ENCODE measurements at regions not wholly inside any gene's neighbourhood (a gene's known extent, or its start where the extent isn't known, plus 50 kb on each side); places are given as distances from the start of the nearest gene placed in this dataset.
"Not testable (repeated sequence)": the region's sequence is repeated elsewhere in the genome, so short reads cannot be mapped to it uniquely, and the experiment has no call there.

DNA sequence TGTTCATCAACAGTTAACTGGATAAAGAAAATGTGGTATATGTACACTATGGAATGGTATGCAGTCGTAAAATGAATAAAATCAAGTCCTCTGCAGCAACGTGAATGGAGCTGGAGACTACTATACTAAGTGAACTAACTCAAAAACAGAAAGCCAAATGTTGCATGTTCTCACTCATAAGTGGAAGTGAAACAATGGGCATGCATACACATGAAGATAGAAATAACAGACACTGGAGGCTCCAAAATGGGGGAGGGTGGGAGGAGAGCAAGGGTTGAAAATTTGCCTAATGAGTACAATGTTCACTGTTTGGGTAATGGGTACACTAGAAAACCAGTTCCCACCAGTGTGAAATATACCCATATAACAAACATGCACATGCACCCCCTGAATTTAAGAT lies 179.5 kb downstream of the ZWINT start:
- no peak for DNase-seq
- no peak overlapping the region for H3K27ac Mint-ChIP-seq
- H3K4me3 Mint-ChIP-seq, result no peak overlapping the region
- intact Hi-C loops (cut with micrococcal nuclease), result no loop called here
- H3K4me1 Mint-ChIP-seq (ENCODE audit: low read depth), result no peaks in the 10 kb centered on the region
- no peaks in the 10 kb centered on the region for H3K27me3 Mint-ChIP-seq (ENCODE audit: low read depth)
- peaks cover 3% of the 10 kb centered on the region for H3K9me3 Mint-ChIP-seq
- H3K36me3 Mint-ChIP-seq (ENCODE audit: low read depth), result no peaks in the 10 kb centered on the region
- CTCF ChIA-PET, result no interaction called here

DNA sequence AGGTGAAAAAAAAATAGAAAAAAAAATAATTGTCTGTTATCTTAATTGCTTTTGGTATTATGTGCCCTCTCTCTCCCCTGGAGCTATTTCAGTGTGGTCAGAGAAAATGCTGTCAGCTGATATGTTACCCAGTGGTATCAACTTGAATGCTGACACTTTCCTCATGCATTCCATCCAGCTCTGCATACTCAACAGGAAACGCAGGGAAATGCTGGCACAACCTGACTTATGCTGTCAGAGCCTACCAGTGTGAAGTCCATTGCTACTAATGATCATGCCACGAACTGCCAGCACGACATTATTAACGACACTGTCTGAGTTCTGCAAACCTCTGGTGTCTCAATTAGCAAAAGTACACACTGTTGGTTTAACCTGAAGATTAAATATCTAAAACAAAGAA lies 182.8 kb downstream of the ZWINT start:
- H3K27ac Mint-ChIP-seq, result no peak overlapping the region
- no peak for DNase-seq
- CTCF ChIA-PET, result no interaction called here
- intact Hi-C loops (cut with micrococcal nuclease), result no loop called here
- no peaks in the 10 kb centered on the region for H3K27me3 Mint-ChIP-seq (ENCODE audit: low read depth)
- no peak overlapping the region for H3K4me3 Mint-ChIP-seq
- H3K9me3 Mint-ChIP-seq, result peaks cover 1% of the 10 kb centered on the region
- no peaks in the 10 kb centered on the region for H3K4me1 Mint-ChIP-seq (ENCODE audit: low read depth)
- no peaks in the 10 kb centered on the region for H3K36me3 Mint-ChIP-seq (ENCODE audit: low read depth)

DNA sequence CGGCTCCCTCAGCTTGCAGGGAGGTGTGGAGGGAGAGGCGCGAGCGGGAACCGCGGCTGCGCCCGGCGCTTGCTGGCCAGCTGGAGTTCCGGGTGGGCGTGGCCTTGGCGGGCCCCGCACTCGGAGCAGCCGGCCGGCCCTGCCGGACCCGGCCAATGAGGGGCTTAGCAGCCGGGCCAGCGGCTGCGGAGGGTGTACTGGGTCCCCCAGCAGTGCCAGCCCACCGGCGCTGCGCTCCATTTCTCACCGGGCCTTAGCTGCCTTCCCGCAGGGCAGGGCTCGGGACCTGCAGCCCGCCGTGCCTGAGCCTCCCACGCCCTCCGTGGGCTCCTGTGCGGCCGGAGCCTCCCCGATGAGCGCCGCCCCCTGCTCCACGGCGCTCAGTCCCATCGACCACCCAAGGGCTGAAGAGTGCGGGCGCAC lies 206.0 kb downstream of the ZWINT start:
- H3K4me3 Mint-ChIP-seq; H3K27me3 Mint-ChIP-seq (ENCODE audit: low read depth); DNase-seq; H3K4me1 Mint-ChIP-seq (ENCODE audit: low read depth); H3K27ac Mint-ChIP-seq; intact Hi-C loops (cut with micrococcal nuclease); H3K36me3 Mint-ChIP-seq (ENCODE audit: low read depth); CTCF ChIA-PET: not testable (repeated sequence)
- peaks cover 13% of the 10 kb centered on the region for H3K9me3 Mint-ChIP-seq

DNA sequence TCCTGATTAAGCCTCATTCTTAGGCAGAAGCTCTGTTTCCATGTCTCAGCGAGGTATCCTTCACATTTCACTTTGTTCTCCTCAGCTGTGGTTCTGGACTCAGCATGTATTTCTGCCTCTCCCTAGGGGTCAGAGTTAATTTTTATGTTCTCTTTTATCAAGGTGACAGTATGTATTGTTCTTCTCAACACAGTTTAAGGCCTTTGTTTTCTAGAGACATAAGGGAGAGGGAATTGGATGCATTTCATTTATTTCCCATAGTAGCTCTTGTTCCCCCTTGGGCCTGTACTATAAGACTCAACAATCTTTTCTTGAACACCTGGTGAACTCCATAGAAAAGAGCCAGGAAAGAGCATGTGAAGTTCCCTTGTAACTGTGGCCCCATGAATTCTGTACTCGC lies 214.3 kb downstream of the ZWINT start:
- no peak overlapping the region for H3K27ac Mint-ChIP-seq
- no peaks in the 10 kb centered on the region for H3K36me3 Mint-ChIP-seq (ENCODE audit: low read depth)
- no peaks in the 10 kb centered on the region for H3K27me3 Mint-ChIP-seq (ENCODE audit: low read depth)
- DNase-seq, result no peak
- H3K4me1 Mint-ChIP-seq (ENCODE audit: low read depth), result no peaks in the 10 kb centered on the region
- CTCF ChIA-PET, result no interaction called here
- intact Hi-C loops (cut with micrococcal nuclease), result no loop called here
- H3K9me3 Mint-ChIP-seq, result peaks cover 6% of the 10 kb centered on the region
- H3K4me3 Mint-ChIP-seq, result no peak overlapping the region

DNA sequence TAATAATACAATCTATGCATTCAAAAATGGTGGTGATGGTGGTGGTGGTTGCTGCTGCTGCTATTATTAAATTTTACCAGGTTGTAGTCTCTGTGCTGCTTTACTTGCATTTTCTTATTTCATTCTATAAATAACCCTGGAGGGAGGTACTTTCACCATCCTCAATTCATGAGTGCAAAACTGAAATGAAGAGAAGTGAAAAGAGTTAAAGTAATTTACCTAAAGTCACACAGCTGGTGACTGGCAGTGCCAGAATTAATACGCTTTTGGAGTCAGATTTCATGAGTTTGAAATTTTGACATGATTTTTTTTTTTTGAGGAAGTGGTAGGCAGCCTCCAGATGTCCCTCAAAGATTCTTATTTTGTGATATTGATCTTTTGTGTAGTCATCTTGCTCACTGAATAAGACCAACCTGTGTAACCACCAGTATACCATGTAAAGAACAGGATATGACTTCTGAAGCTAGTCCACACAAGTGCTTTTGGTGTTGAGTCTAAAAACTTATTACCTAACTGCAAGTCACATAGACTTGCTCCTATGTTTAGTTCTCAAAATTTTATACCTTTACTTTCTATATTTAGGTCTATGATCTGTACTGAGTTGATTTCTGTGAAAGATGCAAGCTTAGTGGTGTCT lies 218.8 kb downstream of the ZWINT start:
- Mint-ChIP-seq H3K4me1 (ENCODE audit: low read depth) (no peaks in the 10 kb centered on the region), H3K9me3 (peaks cover 2% of the 10 kb centered on the region), H3K27me3 (ENCODE audit: low read depth) (no peaks in the 10 kb centered on the region), H3K4me3 (no peak overlapping the region), H3K36me3 (ENCODE audit: low read depth) (no peaks in the 10 kb centered on the region), H3K27ac (no peak overlapping the region)
- intact Hi-C loops (cut with micrococcal nuclease), result no loop called here
- DNase-seq, result no peak
- CTCF ChIA-PET, result no interaction called here

DNA sequence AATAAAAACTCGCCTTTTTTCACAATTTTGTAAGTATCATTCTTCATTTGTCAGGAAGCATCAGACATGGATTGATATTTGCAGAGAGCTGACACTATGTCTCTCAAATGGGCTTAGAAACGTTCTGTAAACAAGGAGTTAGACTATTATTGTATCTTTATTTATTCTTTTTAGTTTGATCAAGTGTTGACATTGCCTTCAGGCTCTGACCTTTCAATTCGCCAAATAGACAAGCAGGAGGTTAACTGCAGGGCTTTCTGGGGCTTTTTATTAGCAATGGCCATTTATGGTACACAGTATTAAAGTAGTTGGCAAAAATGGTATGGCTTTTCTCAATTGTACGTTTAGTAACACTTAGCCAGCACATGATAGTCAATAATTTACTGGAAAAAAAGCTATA lies 221.7 kb downstream of the ZWINT start:
- intact Hi-C loops (cut with micrococcal nuclease), result no loop called here

DNA sequence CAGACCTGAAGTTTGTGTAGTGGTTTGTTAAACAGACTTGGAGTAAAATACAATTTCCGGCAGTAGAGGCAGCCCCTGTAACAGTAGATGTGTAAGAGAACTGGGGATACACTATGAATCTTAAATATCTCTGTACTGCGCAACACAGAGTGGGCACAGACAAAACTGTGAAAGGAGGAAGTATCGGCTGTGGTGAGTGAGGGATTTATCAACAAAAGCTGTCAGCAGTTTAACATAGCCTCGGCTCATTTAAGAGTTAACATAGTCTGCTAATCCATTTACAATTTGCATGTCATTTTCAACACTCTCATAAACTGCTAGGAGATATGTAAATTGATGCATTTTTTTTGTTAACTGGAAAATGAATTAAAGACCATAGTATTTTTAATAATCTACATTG lies 225.2 kb downstream of the ZWINT start:
- no peak overlapping the region for H3K27ac Mint-ChIP-seq
- no peaks in the 10 kb centered on the region for H3K27me3 Mint-ChIP-seq (ENCODE audit: low read depth)
- CTCF ChIA-PET, result no interaction called here
- DNase-seq, result no peak
- no peak overlapping the region for H3K4me3 Mint-ChIP-seq
- H3K36me3 Mint-ChIP-seq (ENCODE audit: low read depth), result no peaks in the 10 kb centered on the region
- H3K9me3 Mint-ChIP-seq, result no peaks in the 10 kb centered on the region
- H3K4me1 Mint-ChIP-seq (ENCODE audit: low read depth), result no peaks in the 10 kb centered on the region
- intact Hi-C loops (cut with micrococcal nuclease), result no loop called here

More for the DNA sequence above, 221.7 kb downstream of the ZWINT start:
- Mint-ChIP-seq H3K27ac (no peak overlapping the region), H3K27me3 (ENCODE audit: low read depth) (no peaks in the 10 kb centered on the region), H3K9me3 (peaks cover 2% of the 10 kb centered on the region), H3K4me1 (ENCODE audit: low read depth) (no peaks in the 10 kb centered on the region), H3K36me3 (ENCODE audit: low read depth) (no peaks in the 10 kb centered on the region), H3K4me3 (no peak overlapping the region)
- CTCF ChIA-PET, result no interaction called here
- DNase-seq, result no peak

DNA sequence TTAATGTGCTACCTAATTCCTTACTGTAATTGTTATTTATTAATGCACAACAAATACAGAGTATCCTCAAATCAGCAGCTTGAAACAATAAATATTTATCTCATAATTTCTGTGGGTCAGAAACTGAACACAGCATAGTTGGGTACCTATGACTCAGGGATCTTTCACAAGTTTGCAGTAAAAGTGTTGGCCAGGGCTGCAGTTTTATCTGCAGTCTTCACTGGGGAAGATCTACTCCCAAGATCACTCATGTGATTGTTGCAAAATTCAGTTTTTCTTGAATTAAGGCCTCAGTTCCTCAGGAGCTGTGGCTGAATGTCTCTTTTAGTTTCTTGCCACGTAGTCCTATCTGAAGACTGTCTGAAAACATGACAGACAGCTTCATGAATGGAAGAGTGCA lies 237.8 kb downstream of the ZWINT start:
- Mint-ChIP-seq H3K4me3 (no peak overlapping the region), H3K27ac (no peak overlapping the region), H3K36me3 (ENCODE audit: low read depth) (no peaks in the 10 kb centered on the region), H3K27me3 (ENCODE audit: low read depth) (no peaks in the 10 kb centered on the region), H3K4me1 (ENCODE audit: low read depth) (no peaks in the 10 kb centered on the region), H3K9me3 (peaks cover 1% of the 10 kb centered on the region)
- intact Hi-C loops (cut with micrococcal nuclease), result no loop called here
- CTCF ChIA-PET, result no interaction called here
- no peak for DNase-seq

DNA sequence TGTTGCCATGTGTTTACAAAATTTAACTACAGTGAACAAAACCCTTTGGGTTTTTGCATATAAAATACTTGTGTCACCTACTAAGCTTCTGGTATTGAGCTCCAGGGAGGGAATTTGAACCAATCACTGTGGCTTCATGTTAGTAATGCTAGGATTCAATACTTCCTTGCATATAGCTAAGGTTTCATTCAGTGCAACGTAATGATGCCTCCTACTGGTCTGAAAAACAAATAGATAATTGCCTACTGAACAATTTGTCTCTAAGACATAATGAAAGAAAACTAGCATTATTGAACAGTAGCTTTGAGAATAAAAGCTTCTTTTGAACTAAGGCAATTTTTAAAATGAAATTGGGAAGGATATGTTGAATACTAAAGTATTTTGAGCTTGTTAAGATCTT lies 244.4 kb downstream of the ZWINT start:
- intact Hi-C loops (cut with micrococcal nuclease), result no loop called here
- DNase-seq, result no peak
- Mint-ChIP-seq H3K36me3 (ENCODE audit: low read depth) (no peaks in the 10 kb centered on the region), H3K9me3 (peaks cover 3% of the 10 kb centered on the region), H3K27ac (no peak overlapping the region), H3K27me3 (ENCODE audit: low read depth) (no peaks in the 10 kb centered on the region), H3K4me3 (no peak overlapping the region), H3K4me1 (ENCODE audit: low read depth) (no peaks in the 10 kb centered on the region)
- CTCF ChIA-PET, result interaction anchor here (0.6 kb wide), 1 partner anchor 500 kb away, joined by 5 read pairs; no protein-coding TSS in a partner anchor

DNA sequence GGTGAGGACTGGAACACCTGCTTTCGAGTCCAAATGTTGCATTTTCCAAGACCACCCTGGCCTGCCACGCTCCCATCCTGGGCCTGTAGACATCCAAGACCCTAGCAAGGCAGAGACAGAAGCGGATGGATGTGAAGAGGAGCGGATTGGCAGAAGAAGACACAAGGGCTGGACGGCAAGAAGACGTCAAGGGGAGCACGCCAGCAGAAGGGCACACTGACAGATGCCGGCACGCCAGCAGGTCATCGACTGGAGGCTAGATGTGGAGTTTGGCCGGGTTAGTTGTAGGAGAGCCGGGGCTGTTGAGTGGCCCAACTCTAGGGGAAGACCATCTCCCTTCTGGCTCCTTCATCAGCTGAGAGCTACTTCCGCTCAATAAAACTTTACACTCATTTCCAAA lies 251.6 kb downstream of the ZWINT start:
- CTCF ChIA-PET, result no interaction called here
- Mint-ChIP-seq H3K4me1 (ENCODE audit: low read depth) (no peaks in the 10 kb centered on the region), H3K27me3 (ENCODE audit: low read depth) (no peaks in the 10 kb centered on the region), H3K9me3 (peaks cover 4% of the 10 kb centered on the region), H3K4me3 (no peak overlapping the region), H3K27ac (no peak overlapping the region), H3K36me3 (ENCODE audit: low read depth) (no peaks in the 10 kb centered on the region)
- intact Hi-C loops (cut with micrococcal nuclease), result no loop called here
- no peak for DNase-seq

DNA sequence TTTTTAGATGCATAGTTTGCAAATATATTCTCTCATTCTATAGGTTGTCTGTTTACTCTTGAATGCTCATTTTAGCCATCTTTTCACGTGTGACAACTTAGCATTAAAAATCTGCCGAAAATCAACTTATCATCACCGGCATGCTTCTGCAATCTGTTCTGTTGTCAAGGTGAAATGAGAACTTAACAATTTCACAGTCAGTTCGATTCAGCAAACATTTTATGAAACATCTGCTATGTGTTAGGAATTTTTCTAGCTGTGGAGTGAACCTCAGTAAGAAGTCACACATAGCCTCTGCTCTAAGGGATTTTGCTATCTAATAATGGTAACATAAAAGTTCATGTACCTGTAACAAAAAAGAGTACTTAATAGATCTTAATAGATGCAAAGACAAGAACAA lies 256.1 kb downstream of the ZWINT start:
- intact Hi-C loops (cut with micrococcal nuclease), result no loop called here
- no peak overlapping the region for H3K4me3 Mint-ChIP-seq
- no peaks in the 10 kb centered on the region for H3K27me3 Mint-ChIP-seq (ENCODE audit: low read depth)
- no peak overlapping the region for H3K27ac Mint-ChIP-seq
- no peaks in the 10 kb centered on the region for H3K4me1 Mint-ChIP-seq (ENCODE audit: low read depth)
- H3K9me3 Mint-ChIP-seq, result peaks cover 3% of the 10 kb centered on the region
- CTCF ChIA-PET, result no interaction called here
- no peaks in the 10 kb centered on the region for H3K36me3 Mint-ChIP-seq (ENCODE audit: low read depth)
- no peak for DNase-seq

DNA sequence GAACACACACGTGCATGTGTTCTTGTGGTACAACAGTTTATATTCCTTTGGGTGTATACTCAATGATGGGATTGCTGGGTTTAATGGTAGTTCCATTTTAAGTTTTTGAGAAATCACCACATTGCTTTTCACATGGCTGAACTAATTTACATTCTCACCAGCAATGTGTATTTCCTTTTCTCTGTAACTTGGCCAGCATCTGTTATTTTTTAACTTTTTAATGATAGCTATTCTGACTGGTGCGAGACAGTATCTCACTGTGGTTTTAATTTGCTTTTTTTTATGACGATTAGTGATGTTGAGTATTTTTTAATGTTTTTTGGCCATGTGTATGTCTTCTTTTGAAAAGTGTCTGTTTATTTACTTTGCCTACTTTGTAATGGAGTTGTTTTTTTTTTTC lies 256.6 kb downstream of the ZWINT start:
- DNase-seq, result no peak
- intact Hi-C loops (cut with micrococcal nuclease), result no loop called here
- Mint-ChIP-seq H3K4me1 (ENCODE audit: low read depth) (no peaks in the 10 kb centered on the region), H3K27ac (no peak overlapping the region), H3K36me3 (ENCODE audit: low read depth) (no peaks in the 10 kb centered on the region), H3K9me3 (peaks cover 2% of the 10 kb centered on the region), H3K27me3 (ENCODE audit: low read depth) (no peaks in the 10 kb centered on the region), H3K4me3 (no peak overlapping the region)
- CTCF ChIA-PET, result no interaction called here

DNA sequence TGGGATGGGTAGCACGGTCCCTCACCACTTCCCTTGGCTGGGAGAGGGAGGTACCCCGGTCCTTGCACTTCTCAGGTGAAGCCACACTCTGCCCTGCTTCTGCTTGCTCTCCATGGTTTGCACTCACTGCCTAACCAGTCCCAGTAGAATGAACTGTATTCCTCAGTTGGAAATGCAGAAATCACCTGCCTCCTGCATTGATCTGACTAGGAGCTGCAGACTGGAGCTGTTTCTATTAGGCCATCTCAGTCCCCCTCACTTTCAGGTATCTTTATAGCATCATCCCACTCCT lies 264.9 kb downstream of the ZWINT start:
- H3K4me1 Mint-ChIP-seq (ENCODE audit: low read depth), result no peaks in the 10 kb centered on the region
- CTCF ChIA-PET, result no interaction called here

More for the DNA sequence above, 264.9 kb downstream of the ZWINT start:
- H3K4me3 Mint-ChIP-seq, result no peak overlapping the region
- intact Hi-C loops (cut with micrococcal nuclease), result no loop called here
- no peaks in the 10 kb centered on the region for H3K27me3 Mint-ChIP-seq (ENCODE audit: low read depth)
- peaks cover 9% of the 10 kb centered on the region for H3K9me3 Mint-ChIP-seq
- H3K27ac Mint-ChIP-seq, result no peak overlapping the region
- no peaks in the 10 kb centered on the region for H3K36me3 Mint-ChIP-seq (ENCODE audit: low read depth)
- DNase-seq, result no peak

All from activated naive CD4-positive, alpha-beta T cell treated with anti-CD3 and anti-CD28 coated beads for 36 hours (primary cell).